WTC11 (cell line): ENCODE measurements at regions not wholly inside any gene's neighbourhood (a gene's known extent, or its start where the extent isn't known, plus 50 kb on each side); places are given as distances from the start of the nearest gene placed in this dataset.

Source experiments
- ATAC-seq: fragments of 200-7000 bp; cut with Tn5 transposase; 2 replicates; pipeline ENCODE4 v1.10.0; 2021; ENCODE audit warnings: mild to moderate bottlenecking, moderate library complexity
- CTCF ChIA-PET: fragments of 300-600 bp; sonication (Branson Sonifier 250); formaldehyde crosslinking; loops from one replicate; lab custom pipeline; 2021; ENCODE audit warnings: antibody characterized with exemption; lab: Charles Lee
- POLR2A ChIA-PET: fragments of 350-600 bp; sonication (Branson Sonifier 250); formaldehyde crosslinking; loops from one replicate; lab custom pipeline; 2021; ENCODE audit warnings: antibody characterized with exemption; lab: Charles Lee
- DNase-seq: peaks from one replicate; pipeline ENCODE4 v3.0.0; 2021; ENCODE audit warnings: low spot score
- H3K27ac Mint-ChIP-seq: 2 replicates; pipeline ENCODE4 v1.8.0; 2021; ENCODE audit warnings: mixed read lengths
- H3K27me3 Mint-ChIP-seq: 2 replicates; pipeline ENCODE4 v1.8.0; 2021; ENCODE audit warnings: low read depth, mild to moderate bottlenecking, moderate library complexity, mixed read lengths
- H3K36me3 Mint-ChIP-seq: 2 replicates; pipeline ENCODE4 v1.8.0; 2021; ENCODE audit warnings: mixed read lengths
- H3K4me1 Mint-ChIP-seq: 2 replicates; pipeline ENCODE4 v1.8.0; 2022; ENCODE audit warnings: mixed read lengths
- H3K4me3 Mint-ChIP-seq: 2 replicates; pipeline ENCODE4 v1.8.0; 2021; ENCODE audit warnings: mild to moderate bottlenecking, moderate library complexity, mixed read lengths
- H3K9me3 Mint-ChIP-seq: 2 replicates; pipeline ENCODE4 v1.8.0; 2021; ENCODE audit warnings: mixed read lengths
- CREB1 ChIP-seq: sonication (generic); formaldehyde crosslinking; IDR thresholded peaks from 2 replicates; pipeline ENCODE4 v1.8.0; 2023; ENCODE audit warnings: mild to moderate bottlenecking, missing genetic modification reagents
- CTCF ChIP-seq: fragments of 200-600 bp; IDR thresholded peaks from 2 replicates; pipeline ENCODE4 v1.8.0; 2022; ENCODE audit warnings: antibody characterized with exemption
- HMGA2 ChIP-seq: fragments of 250-450 bp; sonication (Bioruptor Pico); IDR thresholded peaks from 2 replicates; pipeline ENCODE4 v1.4.0; 2021; ENCODE audit warnings: mild to moderate bottlenecking, moderate library complexity
- IRF2 ChIP-seq: sonication (generic); formaldehyde crosslinking; IDR thresholded peaks from 2 replicates; pipeline ENCODE4 v1.8.0; 2022; ENCODE audit warnings: low read depth, missing genetic modification reagents, borderline replicate concordance
- KAT7 ChIP-seq: sonication (generic); formaldehyde crosslinking; IDR thresholded peaks from 2 replicates; pipeline ENCODE4 v1.8.1; 2023; ENCODE audit warnings: missing genetic modification reagents, mild to moderate bottlenecking, borderline replicate concordance
- MAX ChIP-seq: sonication (generic); formaldehyde crosslinking; IDR thresholded peaks from 2 replicates; pipeline ENCODE4 v1.8.0; 2022; ENCODE audit warnings: mild to moderate bottlenecking, missing genetic modification reagents
- NFATC4 ChIP-seq: fragments of 250-450 bp; sonication (Bioruptor Pico); IDR thresholded peaks from 2 replicates; pipeline ENCODE4 v1.9.0; 2021; ENCODE audit warnings: mild to moderate bottlenecking
- NR3C1 ChIP-seq: sonication (generic); formaldehyde crosslinking; conservative IDR thresholded peaks from 2 replicates; pipeline ENCODE4 v1.8.1; 2023; ENCODE audit warnings: low read depth, mild to moderate bottlenecking, missing genetic modification reagents
- STAT6 ChIP-seq: sonication (generic); formaldehyde crosslinking; conservative IDR thresholded peaks from 2 replicates; pipeline ENCODE4 v1.8.1; 2023; ENCODE audit warnings: mild to moderate bottlenecking, low read depth, missing genetic modification reagents, moderate library complexity
- ZBTB21 ChIP-seq: sonication (generic); formaldehyde crosslinking; IDR thresholded peaks from 2 replicates; pipeline ENCODE4 v1.8.1; 2023; ENCODE audit warnings: mild to moderate bottlenecking, missing genetic modification reagents, borderline replicate concordance
- ZNF121 ChIP-seq: sonication (generic); formaldehyde crosslinking; IDR thresholded peaks from 2 replicates; pipeline ENCODE4 v1.8.0; 2023; ENCODE audit warnings: missing genetic modification reagents
- ZNF232 ChIP-seq: sonication (generic); formaldehyde crosslinking; IDR thresholded peaks from 2 replicates; pipeline ENCODE4 v1.8.0; 2022; ENCODE audit warnings: mild to moderate bottlenecking, missing genetic modification reagents
- ZNF263 ChIP-seq: sonication (generic); formaldehyde crosslinking; IDR thresholded peaks from 2 replicates; pipeline ENCODE4 v1.8.1; 2022; ENCODE audit warnings: low read depth, mild to moderate bottlenecking, moderate library complexity, missing genetic modification reagents
- ZNF423 ChIP-seq: fragments of 250-450 bp; sonication (Bioruptor Pico); IDR thresholded peaks from 2 replicates; pipeline ENCODE4 v2.1.2; 2022; ENCODE audit warnings: mild to moderate bottlenecking, moderate library complexity
- ZNF671 ChIP-seq: fragments of 250-450 bp; sonication (Bioruptor Pico); IDR thresholded peaks from 2 replicates; pipeline ENCODE4 v1.8.0; 2021; ENCODE audit warnings: mild to moderate bottlenecking
- TF ChIP-seq, protein P1 (sequence below): sonication (generic); formaldehyde crosslinking; IDR thresholded peaks from 2 replicates; pipeline ENCODE4 v1.8.0; 2022; ENCODE audit warnings: missing genetic modification reagents
- TF ChIP-seq, protein P2 (sequence below): sonication (generic); formaldehyde crosslinking; conservative IDR thresholded peaks from 2 replicates; pipeline ENCODE4 v1.8.1; 2022; ENCODE audit warnings: mild to moderate bottlenecking, missing genetic modification reagents
- TF ChIP-seq, protein P3 (sequence below): sonication (generic); formaldehyde crosslinking; IDR thresholded peaks from 2 replicates; pipeline ENCODE4 v1.8.1; 2022; ENCODE audit warnings: low read depth, mild to moderate bottlenecking, moderate library complexity, missing genetic modification reagents, borderline replicate concordance
- TF ChIP-seq, protein P4 (sequence below): sonication (generic); formaldehyde crosslinking; IDR thresholded peaks from 2 replicates; pipeline ENCODE4 v1.8.1; 2022; ENCODE audit warnings: low read depth, missing genetic modification reagents, borderline replicate concordance
- TF ChIP-seq, protein P5 (sequence below): sonication (generic); formaldehyde crosslinking; IDR thresholded peaks from 2 replicates; pipeline ENCODE4 v1.8.1; 2022; ENCODE audit warnings: mild to moderate bottlenecking, missing genetic modification reagents, moderate library complexity, borderline replicate concordance

DNA sequence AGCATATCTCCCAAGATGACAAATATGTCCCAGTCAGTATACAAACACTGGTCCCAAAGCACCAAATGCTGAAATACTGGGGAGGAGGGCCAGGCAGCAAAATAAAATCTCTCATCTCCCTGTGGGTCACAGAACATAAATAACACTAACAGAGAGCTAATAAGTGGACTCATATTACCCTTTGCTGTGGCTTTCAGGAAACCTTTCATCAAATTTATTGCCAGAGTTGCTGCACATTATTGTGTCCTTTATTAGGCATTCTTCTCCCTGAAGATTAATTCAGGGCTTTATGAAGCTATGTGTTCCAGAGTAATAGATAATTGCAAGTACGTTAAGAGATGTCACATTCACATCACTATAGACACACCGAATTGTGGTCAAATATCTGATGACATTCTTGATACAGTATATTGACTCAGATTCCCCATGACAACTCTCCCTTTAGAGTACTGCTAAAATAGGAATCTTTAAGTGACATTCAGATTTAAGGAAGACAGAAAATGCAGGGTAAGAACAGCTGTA, 124.1 kb upstream of the PRR32 start:
- Mint-ChIP-seq H3K4me3 (no peak overlapping the region), H3K27me3 (no peaks in the 10 kb centered on the region; the same call in 1 of the 2 replicates), H3K9me3 (no peaks in the 10 kb centered on the region), H3K4me1 (peaks cover 3% of the 10 kb centered on the region), H3K36me3 (no peaks in the 10 kb centered on the region), H3K27ac (no peak overlapping the region)
- ChIA-PET CTCF (no interaction called here), POLR2A (no interaction called here)
- ATAC-seq (no peak), DNase-seq (no peak)
- TF ChIP-seq, protein P1, sequence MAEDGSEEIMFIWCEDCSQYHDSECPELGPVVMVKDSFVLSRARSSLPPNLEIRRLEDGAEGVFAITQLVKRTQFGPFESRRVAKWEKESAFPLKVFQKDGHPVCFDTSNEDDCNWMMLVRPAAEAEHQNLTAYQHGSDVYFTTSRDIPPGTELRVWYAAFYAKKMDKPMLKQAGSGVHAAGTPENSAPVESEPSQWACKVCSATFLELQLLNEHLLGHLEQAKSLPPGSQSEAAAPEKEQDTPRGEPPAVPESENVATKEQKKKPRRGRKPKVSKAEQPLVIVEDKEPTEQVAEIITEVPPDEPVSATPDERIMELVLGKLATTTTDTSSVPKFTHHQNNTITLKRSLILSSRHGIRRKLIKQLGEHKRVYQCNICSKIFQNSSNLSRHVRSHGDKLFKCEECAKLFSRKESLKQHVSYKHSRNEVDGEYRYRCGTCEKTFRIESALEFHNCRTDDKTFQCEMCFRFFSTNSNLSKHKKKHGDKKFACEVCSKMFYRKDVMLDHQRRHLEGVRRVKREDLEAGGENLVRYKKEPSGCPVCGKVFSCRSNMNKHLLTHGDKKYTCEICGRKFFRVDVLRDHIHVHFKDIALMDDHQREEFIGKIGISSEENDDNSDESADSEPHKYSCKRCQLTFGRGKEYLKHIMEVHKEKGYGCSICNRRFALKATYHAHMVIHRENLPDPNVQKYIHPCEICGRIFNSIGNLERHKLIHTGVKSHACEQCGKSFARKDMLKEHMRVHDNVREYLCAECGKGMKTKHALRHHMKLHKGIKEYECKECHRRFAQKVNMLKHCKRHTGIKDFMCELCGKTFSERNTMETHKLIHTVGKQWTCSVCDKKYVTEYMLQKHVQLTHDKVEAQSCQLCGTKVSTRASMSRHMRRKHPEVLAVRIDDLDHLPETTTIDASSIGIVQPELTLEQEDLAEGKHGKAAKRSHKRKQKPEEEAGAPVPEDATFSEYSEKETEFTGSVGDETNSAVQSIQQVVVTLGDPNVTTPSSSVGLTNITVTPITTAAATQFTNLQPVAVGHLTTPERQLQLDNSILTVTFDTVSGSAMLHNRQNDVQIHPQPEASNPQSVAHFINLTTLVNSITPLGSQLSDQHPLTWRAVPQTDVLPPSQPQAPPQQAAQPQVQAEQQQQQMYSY (CRISPR knock-in tag) = no peak

GRCh38 chrX:126697091-126697490, 122.4 kb upstream of the PRR32 start:
- Mint-ChIP-seq H3K9me3 (no peaks in the 10 kb centered on the region), H3K36me3 (no peaks in the 10 kb centered on the region), H3K4me3 (no peak overlapping the region), H3K4me1 (no peaks in the 10 kb centered on the region), H3K27ac (no peak overlapping the region), H3K27me3 (no peaks in the 10 kb centered on the region; the same call in 1 of the 2 replicates)
- ATAC-seq (no peak), DNase-seq (no peak)
- no peak for TF ChIP-seq ZNF263 (CRISPR knock-in tag)
- no peak for TF ChIP-seq ZNF232 (CRISPR knock-in tag)
- TF ChIP-seq MAX (CRISPR knock-in tag) = no peak
- TF ChIP-seq, protein P2, sequence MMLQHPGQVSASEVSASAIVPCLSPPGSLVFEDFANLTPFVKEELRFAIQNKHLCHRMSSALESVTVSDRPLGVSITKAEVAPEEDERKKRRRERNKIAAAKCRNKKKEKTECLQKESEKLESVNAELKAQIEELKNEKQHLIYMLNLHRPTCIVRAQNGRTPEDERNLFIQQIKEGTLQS = no peak
- TF ChIP-seq, protein P3, sequence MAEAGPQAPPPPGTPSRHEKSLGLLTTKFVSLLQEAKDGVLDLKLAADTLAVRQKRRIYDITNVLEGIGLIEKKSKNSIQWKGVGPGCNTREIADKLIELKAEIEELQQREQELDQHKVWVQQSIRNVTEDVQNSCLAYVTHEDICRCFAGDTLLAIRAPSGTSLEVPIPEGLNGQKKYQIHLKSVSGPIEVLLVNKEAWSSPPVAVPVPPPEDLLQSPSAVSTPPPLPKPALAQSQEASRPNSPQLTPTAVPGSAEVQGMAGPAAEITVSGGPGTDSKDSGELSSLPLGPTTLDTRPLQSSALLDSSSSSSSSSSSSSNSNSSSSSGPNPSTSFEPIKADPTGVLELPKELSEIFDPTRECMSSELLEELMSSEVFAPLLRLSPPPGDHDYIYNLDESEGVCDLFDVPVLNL (CRISPR knock-in tag) = no peak
- TF ChIP-seq KAT7 = no peak
- no peak for TF ChIP-seq STAT6 (CRISPR knock-in tag)
- TF ChIP-seq CREB1 (CRISPR knock-in tag) = no peak
- TF ChIP-seq IRF2 (CRISPR knock-in tag) = no peak
- no peak for TF ChIP-seq ZNF423
- TF ChIP-seq HMGA2 (CRISPR knock-in tag) = no peak
- TF ChIP-seq ZNF671 (CRISPR knock-in tag) = no peak
- no peak for TF ChIP-seq CTCF
- TF ChIP-seq NFATC4 (CRISPR knock-in tag) = no peak
- TF ChIP-seq ZBTB21 (CRISPR knock-in tag) = no peak
- TF ChIP-seq, protein P4, sequence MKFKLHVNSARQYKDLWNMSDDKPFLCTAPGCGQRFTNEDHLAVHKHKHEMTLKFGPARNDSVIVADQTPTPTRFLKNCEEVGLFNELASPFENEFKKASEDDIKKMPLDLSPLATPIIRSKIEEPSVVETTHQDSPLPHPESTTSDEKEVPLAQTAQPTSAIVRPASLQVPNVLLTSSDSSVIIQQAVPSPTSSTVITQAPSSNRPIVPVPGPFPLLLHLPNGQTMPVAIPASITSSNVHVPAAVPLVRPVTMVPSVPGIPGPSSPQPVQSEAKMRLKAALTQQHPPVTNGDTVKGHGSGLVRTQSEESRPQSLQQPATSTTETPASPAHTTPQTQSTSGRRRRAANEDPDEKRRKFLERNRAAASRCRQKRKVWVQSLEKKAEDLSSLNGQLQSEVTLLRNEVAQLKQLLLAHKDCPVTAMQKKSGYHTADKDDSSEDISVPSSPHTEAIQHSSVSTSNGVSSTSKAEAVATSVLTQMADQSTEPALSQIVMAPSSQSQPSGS = no peak
- TF ChIP-seq NR3C1 (CRISPR knock-in tag) = no peak
- no peak for TF ChIP-seq ZNF121 (CRISPR knock-in tag)
- TF ChIP-seq, protein P5, sequence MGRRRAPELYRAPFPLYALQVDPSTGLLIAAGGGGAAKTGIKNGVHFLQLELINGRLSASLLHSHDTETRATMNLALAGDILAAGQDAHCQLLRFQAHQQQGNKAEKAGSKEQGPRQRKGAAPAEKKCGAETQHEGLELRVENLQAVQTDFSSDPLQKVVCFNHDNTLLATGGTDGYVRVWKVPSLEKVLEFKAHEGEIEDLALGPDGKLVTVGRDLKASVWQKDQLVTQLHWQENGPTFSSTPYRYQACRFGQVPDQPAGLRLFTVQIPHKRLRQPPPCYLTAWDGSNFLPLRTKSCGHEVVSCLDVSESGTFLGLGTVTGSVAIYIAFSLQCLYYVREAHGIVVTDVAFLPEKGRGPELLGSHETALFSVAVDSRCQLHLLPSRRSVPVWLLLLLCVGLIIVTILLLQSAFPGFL (CRISPR knock-in tag) = no peak
- POLR2A ChIA-PET = no interaction called here
- CTCF ChIA-PET = no interaction called here
